ENCODE measurements at regions not wholly inside any gene's neighbourhood (a gene's known extent, or its start where the extent isn't known, plus 50 kb on each side); places are given as distances from the start of the nearest gene placed in this dataset.
"Not testable (repeated sequence)": the region's sequence is repeated elsewhere in the genome, so short reads cannot be mapped to it uniquely, and the experiment has no call there.

GRCh38 chr3:25957026-25957425 is 167.1 kb downstream of the OXSM start:
- DNase-seq, result no peak

GRCh38 chr3:25960776-25961175 is 170.9 kb downstream of the OXSM start:
- no peak for DNase-seq

GRCh38 chr3:25962255-25962654 is 172.4 kb downstream of the OXSM start:
- DNase-seq, result no peak

- no peak for DNase-seq
These were observed 174.3 kb downstream of the OXSM start for GRCh38 chr3:25964141-25964540.

- DNase-seq, result no peak
These were observed 177.5 kb downstream of the OXSM start for GRCh38 chr3:25967385-25967784.

- DNase-seq, result no peak
These were observed 181.8 kb downstream of the OXSM start for GRCh38 chr3:25971736-25972135.

GRCh38 chr3:25973122-25973521 is 183.2 kb downstream of the OXSM start:
- DNase-seq, result no peak

GRCh38 chr3:25982756-25983155 is 192.9 kb downstream of the OXSM start:
- no peak for DNase-seq

GRCh38 chr3:25985621-25986020 is 195.7 kb downstream of the OXSM start:
- no peak for DNase-seq

GRCh38 chr3:25992606-25993005 is 202.7 kb downstream of the OXSM start:
- DNase-seq, result no peak

- DNase-seq, result no peak
These were observed 214.3 kb downstream of the OXSM start for GRCh38 chr3:26004172-26004571.

GRCh38 chr3:26011276-26011675 is 221.4 kb downstream of the OXSM start:
- DNase-seq, result no peak

- DNase-seq, result no peak
These were observed 222.4 kb downstream of the OXSM start for GRCh38 chr3:26012241-26012745.

GRCh38 chr3:26015752-26016151 is 225.9 kb downstream of the OXSM start:
- DNase-seq, result no peak

- no peak for DNase-seq
These were observed 229.0 kb downstream of the OXSM start for GRCh38 chr3:26018889-26019288.

- not testable (repeated sequence) for DNase-seq
These were observed 234.3 kb downstream of the OXSM start for GRCh38 chr3:26024206-26024605.

GRCh38 chr3:26029321-26029720 is 239.4 kb downstream of the OXSM start:
- DNase-seq, result no peak

- DNase-seq, result not testable (repeated sequence)
These were observed 252.2 kb downstream of the OXSM start for GRCh38 chr3:26042126-26042525.

- DNase-seq, result no peak
These were observed 260.1 kb downstream of the OXSM start for GRCh38 chr3:26049951-26050350.

GRCh38 chr3:26050776-26051175 is 260.9 kb downstream of the OXSM start:
- DNase-seq, result no peak

- no peak for DNase-seq
These were observed 269.0 kb downstream of the OXSM start for GRCh38 chr3:26058901-26059321.

GRCh38 chr3:26061947-26062346 is 272.1 kb downstream of the OXSM start:
- DNase-seq, result no peak

- DNase-seq, result no peak
These were observed 274.4 kb downstream of the OXSM start for GRCh38 chr3:26064297-26064696.

GRCh38 chr3:26068890-26069289 is 279.0 kb downstream of the OXSM start:
- no peak for DNase-seq

GRCh38 chr3:26070854-26071253 is 281.0 kb downstream of the OXSM start:
- no peak for DNase-seq

- no peak for DNase-seq
These were observed 284.2 kb downstream of the OXSM start for GRCh38 chr3:26074080-26074479.

Data from NCI-H446 treated with DMSO at 0.1 percent for 48 hours (cell line).